GM18508 (cell line): ENCODE measurements at regions not wholly inside any gene's neighbourhood (a gene's known extent, or its start where the extent isn't known, plus 50 kb on each side); places are given as distances from the start of the nearest gene placed in this dataset.

Experiments used
- ATAC-seq: cut with Tn5 transposase; IDR thresholded peaks from one replicate; pipeline ENCODE4 v1.9.1; 2021; ENCODE audit warnings: moderate number of reproducible peaks; ENCODE audit not compliant: insufficient read depth, unreplicated experiment

DNA sequence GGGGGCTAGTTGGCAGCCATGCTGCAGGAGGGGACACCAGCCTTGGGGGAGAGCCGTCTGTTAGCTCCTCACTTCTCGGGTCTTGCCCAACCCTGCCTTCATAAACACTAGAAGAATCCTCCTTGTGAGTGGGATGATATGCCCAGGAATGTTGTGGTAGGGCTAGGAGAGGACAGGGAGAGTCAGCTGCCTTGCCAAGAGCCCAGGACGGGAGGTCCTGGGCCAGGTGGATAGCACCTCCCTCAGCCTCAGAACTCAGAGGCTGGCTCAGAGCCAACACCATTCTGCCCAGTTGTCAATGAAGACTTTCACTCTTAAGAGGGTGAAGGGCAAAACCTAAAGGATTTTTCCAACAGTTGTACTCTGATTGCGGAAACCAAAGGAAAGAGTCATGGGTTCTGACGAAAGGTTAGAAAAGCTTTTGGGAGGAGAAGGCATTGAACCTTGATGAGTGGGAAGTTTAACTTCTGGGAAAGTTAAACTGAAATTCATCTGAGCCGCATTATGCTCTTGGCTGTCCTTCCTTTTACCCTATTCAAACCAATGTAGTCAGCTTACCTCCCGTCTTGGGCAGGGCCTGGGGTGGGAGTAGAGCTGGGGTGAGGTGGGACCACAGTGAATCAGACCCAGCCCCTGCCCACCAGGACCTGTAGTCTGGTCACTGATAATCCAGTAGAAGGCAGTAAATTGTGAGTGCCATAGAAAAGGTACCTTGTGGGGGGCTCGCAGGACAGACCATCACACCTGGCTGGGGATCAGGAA, 81.9 kb downstream of the FAM43A start:
- ATAC-seq = no peak

GRCh38 chr3:194768586-194768985, 82.9 kb downstream of the FAM43A start:
- no peak for ATAC-seq

GRCh38 chr3:194769020-194769643, 83.4 kb downstream of the FAM43A start:
- ATAC-seq = peak; percentile 86

DNA sequence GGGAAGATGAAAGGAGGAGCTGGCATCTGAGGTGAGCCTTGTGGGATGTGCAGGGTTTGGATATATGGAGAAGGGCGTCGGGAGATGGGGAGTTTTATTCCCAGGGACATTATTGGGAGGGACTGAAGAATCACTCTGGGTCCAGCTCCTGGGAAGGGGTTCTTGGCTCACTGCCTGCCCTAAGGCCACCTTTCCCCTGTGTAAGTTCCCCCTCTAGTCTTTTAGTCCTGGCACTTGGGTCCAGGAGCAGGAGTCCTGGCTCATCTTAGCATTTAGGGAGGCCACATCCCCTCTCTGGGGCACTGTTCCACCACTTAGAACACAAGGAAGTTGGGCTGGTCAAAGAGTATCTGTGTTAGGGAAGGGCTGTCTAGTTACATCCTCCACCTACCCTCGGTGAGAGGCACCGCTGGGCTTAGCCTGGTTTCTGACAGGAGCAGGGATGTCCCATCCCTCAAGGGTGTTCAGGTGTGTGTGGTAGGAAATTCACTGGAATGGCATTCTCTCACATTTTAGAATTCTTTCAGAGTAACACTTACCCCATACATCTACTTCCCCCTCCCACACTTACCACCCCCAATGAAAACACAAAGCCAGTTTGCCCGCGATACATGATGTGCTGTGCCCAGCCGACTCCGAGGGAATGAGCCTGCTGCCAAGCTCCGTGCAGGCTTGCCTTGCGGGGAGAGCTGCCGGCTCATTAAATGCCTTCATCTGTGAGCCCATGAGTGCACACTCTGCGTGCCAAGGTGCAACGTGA, 86.7 kb downstream of the FAM43A start:
- no peak for ATAC-seq

GRCh38 chr3:194773216-194773615, 87.5 kb downstream of the FAM43A start:
- ATAC-seq = no peak

DNA sequence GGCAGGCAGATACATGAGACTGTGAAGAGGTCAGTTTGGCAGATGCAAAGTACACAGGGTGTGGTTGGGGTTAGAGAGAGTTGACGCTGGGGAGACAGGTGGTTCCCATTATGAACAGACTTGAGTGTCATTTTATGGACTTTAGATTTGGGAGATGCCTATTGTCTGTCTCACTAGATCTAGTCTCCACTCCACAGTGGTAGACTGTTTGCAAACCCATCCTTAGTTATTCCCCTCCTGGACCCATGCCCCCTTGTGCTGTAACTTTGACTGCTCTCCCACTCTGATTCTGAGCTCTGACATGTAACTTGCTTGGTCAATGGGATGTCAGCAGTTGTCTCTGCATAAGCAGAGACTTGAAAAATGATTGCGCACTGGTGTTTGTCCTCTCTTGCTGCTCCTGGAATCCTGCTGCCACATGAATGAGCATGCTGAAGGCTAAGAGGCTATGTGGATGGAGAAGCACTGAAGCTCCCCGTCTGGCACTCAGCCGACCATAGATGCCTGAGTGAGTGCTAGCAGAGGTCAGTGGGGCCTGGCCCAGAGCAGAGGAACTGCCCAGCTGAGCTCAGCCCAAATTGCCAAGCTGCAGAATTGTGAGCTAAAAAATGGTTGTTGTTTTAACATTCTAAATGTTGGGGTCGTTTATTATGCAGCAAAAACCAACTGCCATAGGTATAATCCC, 88.2 kb downstream of the FAM43A start:
- ATAC-seq = no peak

DNA sequence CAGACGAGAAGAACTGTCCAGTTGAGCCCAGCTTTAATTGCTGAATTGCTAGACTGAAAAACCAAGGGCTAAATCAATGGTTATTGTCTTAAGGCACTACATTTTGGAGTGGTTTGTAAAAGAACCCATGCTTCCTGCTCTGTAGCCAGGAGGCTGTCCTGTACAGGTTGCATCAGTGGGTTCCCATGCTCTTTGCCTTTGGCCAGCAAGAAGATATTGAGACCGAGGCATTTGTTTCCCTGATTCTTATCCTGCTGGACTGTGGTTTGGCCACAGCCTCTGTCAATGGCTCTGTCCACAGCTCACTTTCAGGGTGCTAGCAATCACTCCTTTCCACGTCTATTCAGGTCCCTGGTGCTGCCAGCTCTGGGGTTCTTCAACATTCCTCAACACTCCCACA, 89.6 kb downstream of the FAM43A start:
- ATAC-seq = no peak

- no peak for ATAC-seq
Measured at GRCh38 chr3:194775731-194776130, 90.0 kb downstream of the FAM43A start.

GRCh38 chr3:194777729-194778128, 92.0 kb downstream of the FAM43A start:
- no peak for ATAC-seq

GRCh38 chr3:194779729-194780224, 94.1 kb downstream of the FAM43A start:
- no peak for ATAC-seq

- ATAC-seq = no peak
Measured at GRCh38 chr3:194780706-194781105, 95.0 kb downstream of the FAM43A start.

DNA sequence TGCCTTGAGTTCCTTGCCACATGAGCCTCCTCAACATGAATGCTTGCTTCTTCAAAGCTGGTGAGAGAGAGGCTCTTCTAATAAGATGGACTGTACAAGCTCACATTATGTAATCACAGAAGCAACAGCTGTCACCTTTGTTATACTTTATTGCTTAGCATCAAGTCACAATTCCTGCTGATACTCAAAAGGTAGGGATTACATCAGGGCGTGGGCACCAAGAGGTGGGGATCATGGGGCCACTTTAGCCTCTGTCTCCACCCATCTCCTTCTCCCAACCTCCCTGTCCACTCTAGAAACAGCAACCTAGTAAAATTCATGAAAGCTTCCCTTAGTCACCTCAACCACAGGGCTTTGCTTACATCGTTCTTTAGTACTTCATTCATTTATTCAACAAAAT, 95.9 kb downstream of the FAM43A start:
- no peak for ATAC-seq

GRCh38 chr3:194782698-194783404, 97.2 kb downstream of the FAM43A start:
- no peak for ATAC-seq

DNA sequence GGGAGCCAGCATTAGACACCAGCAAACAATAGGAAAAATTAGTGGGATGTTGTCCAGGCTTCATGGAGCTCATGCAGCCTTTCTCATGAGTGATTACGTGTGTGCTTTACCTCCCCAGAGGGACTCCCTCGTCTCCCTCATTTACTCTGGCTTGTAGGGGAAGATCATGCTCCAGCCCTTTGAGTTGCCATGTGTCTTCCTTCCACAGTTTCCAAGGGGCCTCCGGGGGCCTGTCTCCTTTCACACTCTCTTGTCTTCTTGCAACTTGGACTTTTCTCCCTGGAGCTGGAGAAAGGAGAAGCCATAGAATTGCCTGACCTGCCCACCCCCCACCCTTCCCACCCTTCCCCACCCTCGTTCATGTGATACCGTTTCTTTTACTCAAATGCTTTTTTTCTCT, 98.7 kb downstream of the FAM43A start:
- no peak for ATAC-seq

DNA sequence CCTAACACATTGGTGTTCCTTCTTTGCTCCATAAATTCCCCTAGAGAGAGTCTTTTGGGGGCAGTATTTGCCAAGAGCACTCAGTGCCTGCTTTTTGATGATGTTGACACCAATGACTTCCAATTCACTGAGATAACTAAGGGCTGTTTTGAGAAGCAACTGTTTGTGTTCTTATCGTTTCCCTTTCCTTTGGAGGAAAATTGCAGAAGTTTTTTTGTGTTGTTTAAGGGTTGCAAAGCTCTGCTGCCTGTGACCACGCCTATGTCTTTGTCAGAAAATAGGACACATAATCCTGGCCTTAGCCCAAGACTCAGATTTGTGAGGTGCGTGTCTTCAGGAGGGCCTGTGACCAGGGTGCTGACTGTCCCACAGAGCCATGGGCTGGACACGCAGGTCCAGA, 99.6 kb downstream of the FAM43A start:
- no peak for ATAC-seq

DNA sequence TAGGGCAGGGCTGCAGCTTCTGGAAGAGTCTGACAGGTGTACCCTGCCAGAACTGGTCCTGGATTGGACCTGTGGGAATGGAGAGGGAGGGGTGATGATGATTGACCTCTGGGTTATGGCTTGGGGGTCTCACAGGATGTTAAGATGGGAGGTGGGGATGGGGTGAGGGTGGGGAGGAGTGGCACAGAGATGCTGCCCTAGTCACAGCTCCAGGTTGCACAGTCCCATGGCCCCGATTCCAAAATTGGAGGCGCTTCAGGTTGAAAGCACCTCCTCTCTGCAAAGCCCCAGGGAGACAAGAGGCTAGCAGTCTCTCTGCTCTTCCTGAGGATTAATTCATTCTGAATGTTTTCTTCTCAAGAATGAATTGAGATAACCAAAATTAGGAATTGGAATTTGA, 101.4 kb downstream of the FAM43A start:
- ATAC-seq = no peak

DNA sequence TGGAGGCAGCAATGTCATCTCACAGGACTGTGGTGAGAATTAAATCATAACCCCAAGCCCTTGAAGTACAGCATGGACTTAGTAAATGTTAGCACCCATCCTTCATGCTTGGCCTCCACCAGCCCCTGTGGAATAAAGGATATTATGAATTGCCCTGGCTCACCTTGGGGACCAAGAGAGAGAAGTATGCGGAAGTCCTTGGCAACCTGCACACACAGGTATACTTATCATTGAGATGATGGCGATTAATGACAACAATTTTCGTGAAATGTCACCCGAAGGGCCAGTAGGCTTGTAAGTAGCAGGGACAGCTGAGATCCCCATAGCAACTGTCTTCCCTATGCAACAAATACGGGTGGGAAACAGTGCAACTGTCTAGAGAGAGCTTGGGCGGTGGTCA, 102.0 kb downstream of the FAM43A start:
- ATAC-seq = no peak

DNA sequence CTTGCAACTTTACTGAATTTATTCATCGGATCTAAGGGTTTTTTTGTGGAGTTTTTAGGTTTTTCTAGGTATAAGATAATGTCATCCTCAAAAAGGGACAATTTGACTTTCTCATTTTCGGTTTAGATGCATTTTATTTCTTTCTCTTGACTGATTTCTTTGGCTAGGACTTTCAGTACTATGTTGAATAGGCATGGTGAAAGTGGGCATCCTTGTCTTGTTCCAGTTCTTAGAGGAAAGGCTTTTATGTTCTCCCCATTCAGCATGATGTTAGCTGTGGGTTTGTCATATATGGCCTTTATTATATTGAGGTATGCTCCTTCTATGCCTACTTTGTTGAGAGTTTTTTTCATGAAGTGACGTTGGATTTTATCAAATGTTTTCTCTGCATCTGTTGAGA, 106.7 kb downstream of the FAM43A start:
- no peak for ATAC-seq

DNA sequence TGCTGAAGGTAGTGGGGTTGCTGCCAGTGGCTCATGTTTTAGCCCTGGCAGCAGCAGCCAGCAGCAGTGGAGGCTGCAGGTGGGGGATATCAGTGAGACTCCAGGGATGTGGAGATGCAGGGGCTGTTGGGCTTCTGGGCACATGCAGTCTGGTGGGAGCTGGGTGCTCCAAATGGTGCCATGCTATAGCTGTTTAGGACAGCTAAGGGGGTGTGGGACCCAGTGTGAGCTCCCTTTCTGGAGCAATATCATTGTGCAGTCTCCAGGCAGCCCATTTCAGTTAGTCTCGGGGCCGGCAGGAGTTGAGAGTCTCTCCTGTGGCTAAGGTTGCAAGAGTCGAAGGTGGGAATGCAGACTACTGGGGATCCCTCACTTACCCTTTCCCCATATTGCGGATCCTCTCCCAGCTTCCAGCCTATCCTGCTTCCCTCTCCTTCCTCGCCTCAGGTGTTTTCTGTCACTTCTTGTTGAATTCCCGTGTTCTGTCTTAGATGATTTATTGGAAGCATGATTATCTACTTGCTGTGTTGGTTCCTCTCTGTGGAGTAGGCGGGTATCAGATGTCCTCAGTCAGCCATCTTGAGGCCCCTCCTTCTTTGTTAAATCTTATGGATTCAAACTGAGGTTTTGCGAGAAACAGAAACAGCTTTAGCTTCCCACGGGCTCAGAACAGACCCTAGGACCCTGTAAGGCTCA, 112.0 kb downstream of the FAM43A start:
- ATAC-seq = no peak
